HepG2 (cell line): ENCODE measurements at regions not wholly inside any gene's neighbourhood (a gene's known extent, or its start where the extent isn't known, plus 50 kb on each side); places are given as distances from the start of the nearest gene placed in this dataset.

ENCODE experiments used
- ATAC-seq: fragments of 200-7000 bp; cut with Tn5 transposase; 3 replicates; pipeline ENCODE4 v1.9.1; 2020; ENCODE audit warnings: mild to moderate bottlenecking, moderate library complexity
- BruUV-seq: library from RNA; stranded (reverse); fragments of 400-500 nt; replicated peaks from 2 replicates; lab custom pipeline; 2021; lab: Mats Ljungman, UMichigan
- CTCF ChIA-PET: fragments of 300-600 bp; formaldehyde crosslinking; extraction: SDS; loops from one replicate; lab custom pipeline; 2021; ENCODE audit warnings: low total read pairs, inconsistent platforms, low intra/inter-chr PET ratio; lab: Yijun Ruan, JAX
- POLR2A ChIA-PET: fragments of 350-600 bp; sonication (Branson Sonifier 250); formaldehyde crosslinking; loops from one replicate; lab custom pipeline; 2020; ENCODE audit warnings: antibody characterized with exemption, inconsistent platforms; lab: Yijun Ruan, JAX
- DNase-seq: peaks from one replicate; pipeline ENCODE4 v3.0.0-alpha.2; 2015; ENCODE audit warnings: low spot score
- FAIRE-seq: peaks from 3 replicates; lab custom pipeline; 2011; peaks lifted over from hg19 to GRCh38; lab: Jason Lieb, UNC
- H2AFZ ChIP-seq: one replicate; pipeline ENCODE4 v1.6.1; 2011; ENCODE audit warnings: low read length, inconsistent platforms
- H3K27ac ChIP-seq: fragments of 300-600 bp; 3 replicates; pipeline ENCODE4 v1.8.0; 2011; ENCODE audit warnings: mixed run types, mild to moderate bottlenecking, mixed read lengths, low read length, inconsistent platforms; ENCODE audit not compliant: insufficient read depth; ENCODE audit errors: extremely low read length
- H3K27me3 ChIP-seq, 2 experiments: fragments of 200-600 bp in 1 of 2; 2 replicates in 1 of 2; 3 replicates in 1 of 2; pipeline versions ENCODE4 v1.6.0 to v1.8.0; 2011; ENCODE audit warnings: low read length in 2 of 2, mild to moderate bottlenecking in 2 of 2, moderate library complexity in 2 of 2, inconsistent platforms in 1 of 2; ENCODE audit not compliant: insufficient read depth in 2 of 2, control insufficient read depth in 1 of 2
- H3K36me3 ChIP-seq, 2 experiments: fragments of 200-600 bp in 1 of 2; replicated peaks in 1 of 2; 2 replicates in 1 of 2; 3 replicates in 1 of 2; pipeline versions ENCODE4 v1.5.1 to v1.8.0; 2011; ENCODE audit warnings: low read length in 2 of 2, inconsistent platforms in 1 of 2; ENCODE audit not compliant: insufficient read depth in 2 of 2, control insufficient read depth in 1 of 2
- H3K4me1 ChIP-seq: 2 replicates; pipeline ENCODE4 v1.5.1; 2012; ENCODE audit warnings: low read length, inconsistent platforms; ENCODE audit not compliant: insufficient read depth
- H3K4me2 ChIP-seq: 2 replicates; pipeline ENCODE4 v1.6.0; 2011; ENCODE audit warnings: low read depth, low read length, inconsistent platforms
- H3K4me3 ChIP-seq, 3 experiments: fragments of 200-600 bp in 1 of 3; sonication (generic), shearing (Covaris generic) in 1 of 3; replicated peaks in 1 of 3; 2 replicates each; pipeline ENCODE4 v1.5.1; 2011 to 2016; ENCODE audit warnings: low read length in 3 of 3, inconsistent platforms in 2 of 3, low read depth in 2 of 3, mild to moderate bottlenecking in 2 of 3, control low read depth in 1 of 3, mixed read lengths in 1 of 3; ENCODE audit not compliant: insufficient read depth in 1 of 3
- H3K79me2 ChIP-seq: one replicate; pipeline ENCODE4 v1.6.1; 2011; ENCODE audit warnings: low read length, inconsistent platforms; ENCODE audit not compliant: insufficient read depth
- H3K9ac ChIP-seq: 2 replicates; pipeline ENCODE4 v1.6.0; 2011; ENCODE audit warnings: mild to moderate bottlenecking, low read depth, low read length, inconsistent platforms; ENCODE audit not compliant: insufficient read depth
- H3K9me3 ChIP-seq: 2 replicates; pipeline ENCODE4 v1.5.1; 2012; ENCODE audit warnings: mild to moderate bottlenecking, low read length
- H4K20me1 ChIP-seq: 2 replicates; pipeline ENCODE4 v1.6.0; 2011; ENCODE audit warnings: inconsistent platforms, mild to moderate bottlenecking, low read length, moderate library complexity; ENCODE audit not compliant: insufficient read depth
- ATM ChIP-seq: fragments of 450-650 bp; IDR thresholded peaks from 2 replicates; pipeline ENCODE4 v1.7.1; 2017; ENCODE audit warnings: mild to moderate bottlenecking, borderline replicate concordance
- CEBPB ChIP-seq: IDR thresholded peaks from 2 replicates; pipeline ENCODE4 v1.6.1; 2011; ENCODE audit warnings: low read depth, low read length, improper control_type of control experiment, borderline replicate concordance
- HNRNPLL ChIP-seq: fragments of 200-400 bp; formaldehyde crosslinking; IDR thresholded peaks from 2 replicates; pipeline ENCODE4 v1.6.1; 2017; ENCODE audit warnings: mild to moderate bottlenecking, low read depth, low read length; ENCODE audit not compliant: poor library complexity, severe bottlenecking
- JUN ChIP-seq: sonication (generic); formaldehyde crosslinking; IDR thresholded peaks from 2 replicates; pipeline ENCODE4 v1.4.0; 2020; ENCODE audit warnings: mild to moderate bottlenecking, missing genetic modification reagents
- KAT7 ChIP-seq: IDR thresholded peaks from 2 replicates; pipeline ENCODE4 v1.6.1; 2018; ENCODE audit warnings: borderline replicate concordance, missing compliant biosample characterization
- NFRKB ChIP-seq: fragments of 450-650 bp; IDR thresholded peaks from 2 replicates; pipeline ENCODE4 v1.6.1; 2017
- NKX3-1 ChIP-seq: sonication (generic); formaldehyde crosslinking; IDR thresholded peaks from 2 replicates; pipeline ENCODE4 v1.5.0; 2020; ENCODE audit warnings: missing genetic modification reagents
- PITX1 ChIP-seq: sonication (generic); formaldehyde crosslinking; IDR thresholded peaks from 2 replicates; pipeline ENCODE4 v1.5.1; 2020; ENCODE audit warnings: mild to moderate bottlenecking, missing genetic modification reagents
- TAF1 ChIP-seq: sonication (generic); formaldehyde crosslinking; IDR thresholded peaks from 2 replicates; pipeline ENCODE4 v1.4.0; 2020; ENCODE audit warnings: missing genetic modification reagents
- TBX3 ChIP-seq: fragments of 450-650 bp; IDR thresholded peaks from 2 replicates; pipeline ENCODE4 v1.6.1; 2017; ENCODE audit warnings: antibody characterized with exemption, mild to moderate bottlenecking, inconsistent platforms, borderline replicate concordance
- ZNF224 ChIP-seq: sonication (generic); formaldehyde crosslinking; IDR thresholded peaks from 2 replicates; pipeline ENCODE4 v1.5.0; 2020; ENCODE audit warnings: mild to moderate bottlenecking, missing genetic modification reagents
- ZNF652 ChIP-seq: IDR thresholded peaks from 2 replicates; pipeline ENCODE4 v1.6.1; 2016; ENCODE audit warnings: low read depth, borderline replicate concordance
- WGBS: methylation state at CpG from one replicate; pipeline ENCODE4 v1.1.6; 2017; ENCODE audit warnings: low lambda C conversion rate; 5-methylcytosine and 5-hydroxymethylcytosine counted together
- in situ Hi-C: cut with HindIII; loops from 2 replicates; pipeline ENCODE4 v1.10.0; 2017; ENCODE audit warnings: low pct_unique_long_range_greater_than_20kb; ENCODE audit not compliant: extremely low pct_ligation_motif_present
- intact Hi-C: fragments of 100-400 bp; cut with micrococcal nuclease; formaldehyde crosslinking; loops from one replicate; pipeline ENCODE4 v1.10.0; 2022; ENCODE audit not compliant: unreplicated experiment
- TF ChIP-seq, protein P1 (sequence below): sonication (generic); formaldehyde crosslinking; IDR thresholded peaks from 2 replicates; pipeline ENCODE4 v1.4.0; 2020; ENCODE audit warnings: missing genetic modification reagents
- TF ChIP-seq, protein P2 (sequence below): IDR thresholded peaks from 2 replicates; pipeline ENCODE4 v1.4.0; 2020; ENCODE audit warnings: mild to moderate bottlenecking, missing genetic modification reagents
- TF ChIP-seq, protein P3 (sequence below): sonication (generic); IDR thresholded peaks from 2 replicates; pipeline ENCODE4 v1.6.1; 2016; ENCODE audit warnings: low read depth, borderline replicate concordance

DNA sequence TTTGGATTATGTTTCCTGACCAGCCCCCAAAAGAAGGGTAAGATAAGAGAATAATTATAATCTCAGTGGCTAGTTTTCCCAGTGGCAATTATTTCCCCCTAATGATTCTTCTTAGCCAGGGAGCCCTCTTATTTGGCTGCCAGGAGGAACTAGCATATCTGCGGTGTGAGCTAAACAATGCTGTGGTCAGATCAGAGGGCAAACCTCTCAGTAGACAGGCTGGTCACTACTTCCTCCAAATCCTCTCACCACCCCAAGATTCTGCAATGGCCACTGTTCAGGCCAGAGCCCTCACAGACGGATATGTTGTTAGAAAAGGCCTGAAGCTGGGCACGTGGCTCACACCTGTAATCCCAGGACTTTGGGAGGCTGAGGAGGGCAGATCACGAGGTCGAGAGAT lies 273.4 kb upstream of the SASH1 start:
- no peak for DNase-seq
- Histone ChIP-seq H3K36me3 (no peaks in the 10 kb centered on the region), H3K9me3 (no peaks in the 10 kb centered on the region; the same call in 1 of the 2 replicates), H3K4me2 (no peak overlapping the region), H2AFZ (no peak overlapping the region), H3K27ac (no peak overlapping the region), H4K20me1 (no peaks in the 10 kb centered on the region), H3K27me3 (no peaks in the 10 kb centered on the region), H3K4me1 (no peaks in the 10 kb centered on the region), H3K4me3 (no peak overlapping the region), H3K79me2 (no peaks in the 10 kb centered on the region), H3K9ac (no peak overlapping the region)
- ChIA-PET POLR2A (no interaction called here), CTCF (no interaction called here)
- TF ChIP-seq ATM (no peak), JUN (CRISPR knock-in tag) (no peak), ZNF224 (CRISPR knock-in tag) (no peak), KAT7 (CRISPR knock-in tag) (no peak), TAF1 (CRISPR knock-in tag) (no peak), HNRNPLL (no peak), CEBPB (no peak), TBX3 (no peak), NFRKB (no peak), PITX1 (no peak), NKX3-1 (no peak), ZNF652 (CRISPR knock-in tag) (no peak)
- TF ChIP-seq, protein P1, sequence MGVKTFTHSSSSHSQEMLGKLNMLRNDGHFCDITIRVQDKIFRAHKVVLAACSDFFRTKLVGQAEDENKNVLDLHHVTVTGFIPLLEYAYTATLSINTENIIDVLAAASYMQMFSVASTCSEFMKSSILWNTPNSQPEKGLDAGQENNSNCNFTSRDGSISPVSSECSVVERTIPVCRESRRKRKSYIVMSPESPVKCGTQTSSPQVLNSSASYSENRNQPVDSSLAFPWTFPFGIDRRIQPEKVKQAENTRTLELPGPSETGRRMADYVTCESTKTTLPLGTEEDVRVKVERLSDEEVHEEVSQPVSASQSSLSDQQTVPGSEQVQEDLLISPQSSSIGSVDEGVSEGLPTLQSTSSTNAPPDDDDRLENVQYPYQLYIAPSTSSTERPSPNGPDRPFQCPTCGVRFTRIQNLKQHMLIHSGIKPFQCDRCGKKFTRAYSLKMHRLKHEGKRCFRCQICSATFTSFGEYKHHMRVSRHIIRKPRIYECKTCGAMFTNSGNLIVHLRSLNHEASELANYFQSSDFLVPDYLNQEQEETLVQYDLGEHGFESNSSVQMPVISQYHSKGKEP: no peak
- TF ChIP-seq, protein P2, sequence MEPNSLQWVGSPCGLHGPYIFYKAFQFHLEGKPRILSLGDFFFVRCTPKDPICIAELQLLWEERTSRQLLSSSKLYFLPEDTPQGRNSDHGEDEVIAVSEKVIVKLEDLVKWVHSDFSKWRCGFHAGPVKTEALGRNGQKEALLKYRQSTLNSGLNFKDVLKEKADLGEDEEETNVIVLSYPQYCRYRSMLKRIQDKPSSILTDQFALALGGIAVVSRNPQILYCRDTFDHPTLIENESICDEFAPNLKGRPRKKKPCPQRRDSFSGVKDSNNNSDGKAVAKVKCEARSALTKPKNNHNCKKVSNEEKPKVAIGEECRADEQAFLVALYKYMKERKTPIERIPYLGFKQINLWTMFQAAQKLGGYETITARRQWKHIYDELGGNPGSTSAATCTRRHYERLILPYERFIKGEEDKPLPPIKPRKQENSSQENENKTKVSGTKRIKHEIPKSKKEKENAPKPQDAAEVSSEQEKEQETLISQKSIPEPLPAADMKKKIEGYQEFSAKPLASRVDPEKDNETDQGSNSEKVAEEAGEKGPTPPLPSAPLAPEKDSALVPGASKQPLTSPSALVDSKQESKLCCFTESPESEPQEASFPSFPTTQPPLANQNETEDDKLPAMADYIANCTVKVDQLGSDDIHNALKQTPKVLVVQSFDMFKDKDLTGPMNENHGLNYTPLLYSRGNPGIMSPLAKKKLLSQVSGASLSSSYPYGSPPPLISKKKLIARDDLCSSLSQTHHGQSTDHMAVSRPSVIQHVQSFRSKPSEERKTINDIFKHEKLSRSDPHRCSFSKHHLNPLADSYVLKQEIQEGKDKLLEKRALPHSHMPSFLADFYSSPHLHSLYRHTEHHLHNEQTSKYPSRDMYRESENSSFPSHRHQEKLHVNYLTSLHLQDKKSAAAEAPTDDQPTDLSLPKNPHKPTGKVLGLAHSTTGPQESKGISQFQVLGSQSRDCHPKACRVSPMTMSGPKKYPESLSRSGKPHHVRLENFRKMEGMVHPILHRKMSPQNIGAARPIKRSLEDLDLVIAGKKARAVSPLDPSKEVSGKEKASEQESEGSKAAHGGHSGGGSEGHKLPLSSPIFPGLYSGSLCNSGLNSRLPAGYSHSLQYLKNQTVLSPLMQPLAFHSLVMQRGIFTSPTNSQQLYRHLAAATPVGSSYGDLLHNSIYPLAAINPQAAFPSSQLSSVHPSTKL (CRISPR knock-in tag): no peak
- TF ChIP-seq, protein P3, sequence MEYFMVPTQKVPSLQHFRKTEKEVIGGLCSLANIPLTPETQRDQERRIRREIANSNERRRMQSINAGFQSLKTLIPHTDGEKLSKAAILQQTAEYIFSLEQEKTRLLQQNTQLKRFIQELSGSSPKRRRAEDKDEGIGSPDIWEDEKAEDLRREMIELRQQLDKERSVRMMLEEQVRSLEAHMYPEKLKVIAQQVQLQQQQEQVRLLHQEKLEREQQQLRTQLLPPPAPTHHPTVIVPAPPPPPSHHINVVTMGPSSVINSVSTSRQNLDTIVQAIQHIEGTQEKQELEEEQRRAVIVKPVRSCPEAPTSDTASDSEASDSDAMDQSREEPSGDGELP: no peak
- no TSS peak for BruUV-seq
- no peak for FAIRE-seq
- intact Hi-C loops (no loop called here), in situ Hi-C loops (no loop called here)
- WGBS: 33% methylated on average over 5 of the region's 5 CpGs
- no peak for ATAC-seq
